H1 (cell line): ENCODE measurements at regions not wholly inside any gene's neighbourhood (a gene's known extent, or its start where the extent isn't known, plus 50 kb on each side); places are given as distances from the start of the nearest gene placed in this dataset.

ENCODE experiments used
- CTCF ChIA-PET: fragments of 300-600 bp; sonication (Branson Sonifier 250); formaldehyde crosslinking; loops from one replicate; lab custom pipeline; 2021; ENCODE audit not compliant: partially characterized antibody; lab: Charles Lee
- POLR2A ChIA-PET: fragments of 300-600 bp; sonication (Branson Sonifier 250); formaldehyde crosslinking; loops from one replicate; lab custom pipeline; 2021; ENCODE audit warnings: inconsistent platforms; ENCODE audit not compliant: partially characterized antibody; lab: Charles Lee
- DNase-seq, 2 experiments: peaks; one replicate each; pipeline versions ENCODE4 v3.0.0 to v3.0.0-alpha.2; 2010 to 2022; ENCODE audit warnings: low spot score in 2 of 2, low read depth in 1 of 2, mixed read lengths in 1 of 2
- FAIRE-seq: peaks from 2 replicates; lab custom pipeline; 2011; peaks lifted over from hg19 to GRCh38; lab: Jason Lieb, UNC
- H2AFZ ChIP-seq: 2 replicates; pipeline ENCODE4 v1.8.1; 2012; ENCODE audit warnings: low read length, inconsistent platforms
- H2AK5ac ChIP-seq: 2 replicates; pipeline ENCODE4 v1.6.1; 2013; ENCODE audit warnings: low read depth, low read length
- H2BK120ac ChIP-seq: replicated peaks from 2 replicates; pipeline ENCODE3; 2013; ENCODE audit warnings: low read depth, low read length, inconsistent platforms
- H2BK12ac ChIP-seq: 2 replicates; pipeline ENCODE4 v1.6.1; 2013; ENCODE audit warnings: low read depth, low read length
- H2BK15ac ChIP-seq: 2 replicates; pipeline ENCODE4 v1.6.1; 2013; ENCODE audit warnings: low read length
- H2BK20ac ChIP-seq: 2 replicates; pipeline ENCODE4 v1.6.1; 2013; ENCODE audit warnings: low read length
- H2BK5ac ChIP-seq: 2 replicates; pipeline ENCODE4 v1.6.1; 2013; ENCODE audit warnings: low read depth, low read length
- H3K14ac ChIP-seq: 2 replicates; pipeline ENCODE4 v1.6.1; 2013; ENCODE audit warnings: inconsistent platforms; ENCODE audit not compliant: insufficient read length
- H3K18ac ChIP-seq: 2 replicates; pipeline ENCODE4 v1.6.1; 2013; ENCODE audit warnings: low read length; ENCODE audit errors: extremely low read depth
- H3K23ac ChIP-seq: 2 replicates; pipeline ENCODE4 v1.6.1; 2013; ENCODE audit warnings: inconsistent platforms; ENCODE audit not compliant: insufficient read length
- H3K23me2 ChIP-seq: 2 replicates; pipeline ENCODE4 v1.6.1; 2013; ENCODE audit warnings: low read depth, low read length
- H3K27ac ChIP-seq: 2 replicates; pipeline ENCODE4 v1.6.1; 2011; ENCODE audit warnings: low read depth, low read length, inconsistent platforms
- H3K27me3 ChIP-seq, 4 experiments: replicated peaks in 1 of 4; 1 replicate in 1 of 4; 2 replicates in 3 of 4; pipeline versions ENCODE4 v1.6.1 to v1.8.1; 2011 to 2013; ENCODE audit warnings: low read length in 3 of 4, mild to moderate bottlenecking in 3 of 4, inconsistent platforms in 2 of 4, mixed read lengths in 2 of 4, moderate library complexity in 1 of 4; ENCODE audit not compliant: control insufficient read depth in 3 of 4, insufficient read depth in 3 of 4; ENCODE audit errors: extremely low read depth in 1 of 4
- H3K36me3 ChIP-seq, 4 experiments: 2 replicates each; pipeline versions ENCODE4 v1.6.1 to v1.8.1; 2011 to 2013; ENCODE audit warnings: mild to moderate bottlenecking in 4 of 4, low read length in 3 of 4, moderate library complexity in 2 of 4, control low read depth in 1 of 4, inconsistent platforms in 1 of 4; ENCODE audit not compliant: insufficient read depth in 4 of 4, control insufficient read depth in 2 of 4
- H3K4ac ChIP-seq: replicated peaks from 2 replicates; pipeline ENCODE3; 2013; ENCODE audit warnings: low read length, low read depth, mixed read lengths, inconsistent platforms; ENCODE audit not compliant: insufficient read length
- H3K4me1 ChIP-seq, 4 experiments: replicated peaks in 1 of 4; 1 replicate in 1 of 4; 2 replicates in 3 of 4; pipeline versions ENCODE4 v1.6.1 to v1.8.1; 2011 to 2013; ENCODE audit warnings: low read length in 3 of 4, inconsistent platforms in 2 of 4, mixed read lengths in 1 of 4; ENCODE audit not compliant: insufficient read depth in 4 of 4, control insufficient read depth in 3 of 4
- H3K4me2 ChIP-seq, 2 experiments: 2 replicates each; pipeline versions ENCODE4 v1.6.1 to v1.8.1; 2011 to 2013; ENCODE audit warnings: low read depth in 2 of 2, low read length in 2 of 2, control low read depth in 1 of 2, inconsistent platforms in 1 of 2, mild to moderate bottlenecking in 1 of 2; ENCODE audit not compliant: insufficient read depth in 1 of 2
- H3K4me3 ChIP-seq, 4 experiments: fragments of 200-600, 300-600 bp in 1 of 4; sonication (generic), shearing (Covaris generic), sonication (Bioruptor Twin) in 1 of 4; 2 replicates each; pipeline versions ENCODE4 v1.5.1 to v1.8.1; 2011 to 2016; ENCODE audit warnings: low read length in 4 of 4, low read depth in 3 of 4, control low read depth in 2 of 4, inconsistent platforms in 2 of 4, mild to moderate bottlenecking in 2 of 4, mixed read lengths in 1 of 4, moderate library complexity in 1 of 4; ENCODE audit not compliant: insufficient read depth in 2 of 4; ENCODE audit errors: extremely low read depth in 1 of 4
- H3K56ac ChIP-seq: replicated peaks from 2 replicates; pipeline ENCODE3; 2013; ENCODE audit warnings: low read depth, mild to moderate bottlenecking, mixed read lengths, low read length, inconsistent platforms; ENCODE audit not compliant: insufficient read length
- H3K79me1 ChIP-seq: 2 replicates; pipeline ENCODE4 v1.6.1; 2013; ENCODE audit warnings: low read depth, low read length, control low read depth
- H3K79me2 ChIP-seq, 2 experiments: 2 replicates each; pipeline versions ENCODE4 v1.6.1 to v1.8.1; 2012 to 2013; ENCODE audit warnings: low read length in 2 of 2, mild to moderate bottlenecking in 2 of 2, inconsistent platforms in 1 of 2; ENCODE audit not compliant: insufficient read depth in 2 of 2, control insufficient read depth in 1 of 2
- H3K9ac ChIP-seq, 4 experiments: replicated peaks in 1 of 4; 1 replicate in 1 of 4; 2 replicates in 3 of 4; pipeline versions ENCODE4 v1.6.1 to v1.8.1; 2011 to 2013; ENCODE audit warnings: low read depth in 3 of 4, low read length in 3 of 4, control low read depth in 2 of 4, mild to moderate bottlenecking in 2 of 4, moderate library complexity in 2 of 4, inconsistent platforms in 1 of 4; ENCODE audit errors: extremely low read depth in 1 of 4
- H3K9me3 ChIP-seq, 2 experiments: 2 replicates each; pipeline versions ENCODE4 v1.6.1 to v1.8.1; 2012 to 2013; ENCODE audit warnings: mild to moderate bottlenecking in 2 of 2, moderate library complexity in 2 of 2, control low read depth in 1 of 2, inconsistent platforms in 1 of 2, low read depth in 1 of 2, low read length in 1 of 2, mixed read lengths in 1 of 2; ENCODE audit not compliant: insufficient read depth in 2 of 2
- H4K20me1 ChIP-seq, 2 experiments: replicated peaks in 1 of 2; 2 replicates each; pipeline versions ENCODE3 to v1.8.1; 2011 to 2013; ENCODE audit warnings: inconsistent platforms in 2 of 2, low read length in 2 of 2, mild to moderate bottlenecking in 1 of 2; ENCODE audit not compliant: insufficient read depth in 2 of 2, control insufficient read depth in 1 of 2
- H4K5ac ChIP-seq: 2 replicates; pipeline ENCODE4 v1.6.1; 2013; ENCODE audit warnings: low read length, low read depth, mixed read lengths, inconsistent platforms; ENCODE audit not compliant: insufficient read length
- H4K8ac ChIP-seq: 2 replicates; pipeline ENCODE4 v1.8.0; 2013; ENCODE audit warnings: mild to moderate bottlenecking, moderate library complexity, low read length, inconsistent platforms; ENCODE audit not compliant: insufficient read depth; ENCODE audit errors: extremely low read depth
- H4K91ac ChIP-seq: replicated peaks from 2 replicates; pipeline ENCODE3; 2013; ENCODE audit warnings: low read length, mixed read lengths, inconsistent platforms; ENCODE audit not compliant: insufficient read length
- CBX8 ChIP-seq: fragments of 300-800, 300-1000 bp; sonication (generic); IDR thresholded peaks from 2 replicates; pipeline ENCODE4 v1.7.1; 2016; ENCODE audit warnings: low read depth, low read length, borderline replicate concordance
- CHD1 ChIP-seq: IDR thresholded peaks from 2 replicates; pipeline ENCODE4 v1.6.1; 2012; ENCODE audit warnings: low read depth, low read length, improper control_type of control experiment
- CTBP2 ChIP-seq: IDR thresholded peaks from 2 replicates; pipeline ENCODE4 v1.7.0; 2011; ENCODE audit warnings: borderline replicate concordance, mild to moderate bottlenecking, moderate library complexity, mixed read lengths, low read length; ENCODE audit not compliant: insufficient read depth, insufficient read length
- EP300 ChIP-seq, 2 experiments: IDR thresholded peaks; 1 replicate in 1 of 2; 2 replicates in 1 of 2; pipeline ENCODE4 v1.6.1; 2011 to 2012; ENCODE audit warnings: low read depth in 2 of 2, low read length in 2 of 2, mild to moderate bottlenecking in 2 of 2, borderline replicate concordance in 1 of 2, inconsistent platforms in 1 of 2, moderate library complexity in 1 of 2
- FOSL1 ChIP-seq: IDR thresholded peaks from 2 replicates; pipeline ENCODE4 v1.6.1; 2011; ENCODE audit warnings: mild to moderate bottlenecking, low read depth, low read length, moderate library complexity; ENCODE audit not compliant: insufficient read depth
- POU5F1 ChIP-seq: IDR thresholded peaks from 2 replicates; pipeline ENCODE4 v1.6.1; 2011; ENCODE audit warnings: low read depth, mild to moderate bottlenecking, low read length, moderate library complexity
- RFX5 ChIP-seq: IDR thresholded peaks from 2 replicates; pipeline ENCODE4 v1.6.1; 2011; ENCODE audit warnings: low read depth, low read length, improper control_type of control experiment, borderline replicate concordance
- SAP30 ChIP-seq: fragments of 300-600 bp; sonication (generic); IDR thresholded peaks from 2 replicates; pipeline ENCODE4 v1.7.1; 2012; ENCODE audit warnings: low read length, moderate library complexity, mild to moderate bottlenecking, inconsistent platforms; ENCODE audit not compliant: insufficient read depth, insufficient replicate concordance
- TBP ChIP-seq: IDR thresholded peaks from 2 replicates; pipeline ENCODE4 v1.6.1; 2011; ENCODE audit warnings: low read depth, low read length, improper control_type of control experiment
- YY1 ChIP-seq: IDR thresholded peaks from 2 replicates; pipeline ENCODE4 v1.6.1; 2011; ENCODE audit warnings: low read depth, mild to moderate bottlenecking, low read length
- WGBS, 2 experiments: shearing (Covaris generic) in 1 of 2; methylation state at CpG; one replicate each; pipeline versions ENCODE4 v1.1.6 to v1.1.7; 2013 to 2015; ENCODE audit warnings: low lambda C conversion rate in 2 of 2, mixed read lengths in 2 of 2, inconsistent platforms in 1 of 2, low coverage in 1 of 2, missing lambda C conversion rate in 1 of 2; ENCODE audit not compliant: insufficient replicate concordance in 2 of 2, insufficient coverage in 1 of 2, insufficient read length in 1 of 2; ENCODE audit errors: extremely low coverage in 1 of 2, missing lambda C conversion rate in 1 of 2; 5-methylcytosine and 5-hydroxymethylcytosine counted together
- TF ChIP-seq, protein P1 (sequence below), 3 experiments: IDR thresholded peaks; 1 replicate in 2 of 3; 2 replicates in 1 of 3; pipeline versions ENCODE4 v1.5.1 to v1.6.1; 2011; ENCODE audit warnings: low read length in 3 of 3, mild to moderate bottlenecking in 3 of 3, inconsistent platforms in 2 of 3, low read depth in 1 of 3, moderate library complexity in 1 of 3; ENCODE audit not compliant: insufficient read depth in 1 of 3; ENCODE audit errors: control extremely low read depth in 1 of 3
- TF ChIP-seq, protein P2 (sequence below): IDR thresholded peaks from 2 replicates; pipeline ENCODE4 v1.6.1; 2012; ENCODE audit warnings: inconsistent platforms

DNA sequence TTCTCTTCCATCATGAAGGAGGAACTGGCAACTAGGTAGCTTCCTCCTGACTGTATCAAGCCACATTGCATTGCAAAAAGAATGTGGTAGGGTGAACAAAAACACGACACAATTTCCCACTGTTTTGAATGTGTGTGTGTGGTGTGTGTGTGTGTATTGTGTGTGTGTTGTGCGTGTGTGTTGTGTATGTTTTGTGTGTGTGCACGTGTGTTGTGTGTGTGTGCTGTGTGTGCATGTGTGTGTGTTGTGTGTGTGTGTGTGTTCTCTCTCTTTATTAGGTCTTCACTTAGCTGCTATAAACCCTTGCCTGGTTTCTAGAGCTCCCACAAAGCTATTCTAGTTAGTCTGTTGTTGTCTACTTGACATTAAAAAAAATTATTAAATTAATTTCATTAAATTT is 550.0 kb upstream of the GYPC start:
- H2AFZ ChIP-seq: no peak overlapping the region
- H3K4me1 ChIP-seq: no peaks in the 10 kb centered on the region
- no peaks in the 10 kb centered on the region for H3K36me3 ChIP-seq
- H2BK20ac ChIP-seq: no peak overlapping the region
- H3K79me1 ChIP-seq: no peaks in the 10 kb centered on the region
- FAIRE-seq (no peak), DNase-seq (no peak)
- H3K56ac ChIP-seq: no peak overlapping the region
- H4K20me1 ChIP-seq: no peaks in the 10 kb centered on the region
- H4K5ac ChIP-seq: no peak overlapping the region
- no peak overlapping the region for H3K4me2 ChIP-seq
- H3K9ac ChIP-seq: no peak overlapping the region; a peak in 1 of 7 replicates
- no peak overlapping the region for H2BK15ac ChIP-seq
- H2BK12ac ChIP-seq: no peak overlapping the region
- H3K27me3 ChIP-seq: no peaks in the 10 kb centered on the region
- H3K23ac ChIP-seq: no peak overlapping the region
- H3K79me2 ChIP-seq: no peaks in the 10 kb centered on the region
- no peak overlapping the region for H2AK5ac ChIP-seq
- no peak overlapping the region for H4K91ac ChIP-seq
- ChIA-PET CTCF (no interaction called here), POLR2A (no interaction called here)
- H3K18ac ChIP-seq: no peak overlapping the region
- no peak overlapping the region for H3K4me3 ChIP-seq
- 65% methylated on average over 3 of the region's 3 CpGs; no CpG with 5 or more reads in 1 of the 2 experiments for WGBS, 2 experiments
- H3K4ac ChIP-seq: no peak overlapping the region
- no peak overlapping the region for H2BK5ac ChIP-seq
- no peak overlapping the region for H4K8ac ChIP-seq
- H3K9me3 ChIP-seq: no peaks in the 10 kb centered on the region
- no peak overlapping the region for H3K27ac ChIP-seq
- H3K23me2 ChIP-seq: no peaks in the 10 kb centered on the region
- H2BK120ac ChIP-seq: no peak overlapping the region
- H3K14ac ChIP-seq: no peak overlapping the region
- no peak for TF ChIP-seq CTBP2
- no peak for TF ChIP-seq YY1
- no peak for TF ChIP-seq POU5F1
- no peak for TF ChIP-seq FOSL1
- TF ChIP-seq CBX8: no peak
- TF ChIP-seq CHD1: no peak
- no peak for TF ChIP-seq TBP
- TF ChIP-seq, protein P1, sequence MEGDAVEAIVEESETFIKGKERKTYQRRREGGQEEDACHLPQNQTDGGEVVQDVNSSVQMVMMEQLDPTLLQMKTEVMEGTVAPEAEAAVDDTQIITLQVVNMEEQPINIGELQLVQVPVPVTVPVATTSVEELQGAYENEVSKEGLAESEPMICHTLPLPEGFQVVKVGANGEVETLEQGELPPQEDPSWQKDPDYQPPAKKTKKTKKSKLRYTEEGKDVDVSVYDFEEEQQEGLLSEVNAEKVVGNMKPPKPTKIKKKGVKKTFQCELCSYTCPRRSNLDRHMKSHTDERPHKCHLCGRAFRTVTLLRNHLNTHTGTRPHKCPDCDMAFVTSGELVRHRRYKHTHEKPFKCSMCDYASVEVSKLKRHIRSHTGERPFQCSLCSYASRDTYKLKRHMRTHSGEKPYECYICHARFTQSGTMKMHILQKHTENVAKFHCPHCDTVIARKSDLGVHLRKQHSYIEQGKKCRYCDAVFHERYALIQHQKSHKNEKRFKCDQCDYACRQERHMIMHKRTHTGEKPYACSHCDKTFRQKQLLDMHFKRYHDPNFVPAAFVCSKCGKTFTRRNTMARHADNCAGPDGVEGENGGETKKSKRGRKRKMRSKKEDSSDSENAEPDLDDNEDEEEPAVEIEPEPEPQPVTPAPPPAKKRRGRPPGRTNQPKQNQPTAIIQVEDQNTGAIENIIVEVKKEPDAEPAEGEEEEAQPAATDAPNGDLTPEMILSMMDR (IDR thresholded peaks at IDR 0.05; ENCODE audit: control extremely low read depth in 1 of 3, insufficient read depth in 1 of 3, low read depth in 1 of 3, low read length in 3 of 3): no peak
- TF ChIP-seq, protein P2, sequence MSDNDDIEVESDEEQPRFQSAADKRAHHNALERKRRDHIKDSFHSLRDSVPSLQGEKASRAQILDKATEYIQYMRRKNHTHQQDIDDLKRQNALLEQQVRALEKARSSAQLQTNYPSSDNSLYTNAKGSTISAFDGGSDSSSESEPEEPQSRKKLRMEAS: no peak
- no peak for TF ChIP-seq SAP30
- TF ChIP-seq RFX5: no peak
- TF ChIP-seq EP300 (IDR thresholded peaks at IDR 0.05; ENCODE audit: borderline replicate concordance in 1 of 2, low read depth in 2 of 2, low read length in 2 of 2): no peak
